ENCODE measurements at regions not wholly inside any gene's neighbourhood (a gene's known extent, or its start where the extent isn't known, plus 50 kb on each side); places are given as distances from the start of the nearest gene placed in this dataset.

DNA sequence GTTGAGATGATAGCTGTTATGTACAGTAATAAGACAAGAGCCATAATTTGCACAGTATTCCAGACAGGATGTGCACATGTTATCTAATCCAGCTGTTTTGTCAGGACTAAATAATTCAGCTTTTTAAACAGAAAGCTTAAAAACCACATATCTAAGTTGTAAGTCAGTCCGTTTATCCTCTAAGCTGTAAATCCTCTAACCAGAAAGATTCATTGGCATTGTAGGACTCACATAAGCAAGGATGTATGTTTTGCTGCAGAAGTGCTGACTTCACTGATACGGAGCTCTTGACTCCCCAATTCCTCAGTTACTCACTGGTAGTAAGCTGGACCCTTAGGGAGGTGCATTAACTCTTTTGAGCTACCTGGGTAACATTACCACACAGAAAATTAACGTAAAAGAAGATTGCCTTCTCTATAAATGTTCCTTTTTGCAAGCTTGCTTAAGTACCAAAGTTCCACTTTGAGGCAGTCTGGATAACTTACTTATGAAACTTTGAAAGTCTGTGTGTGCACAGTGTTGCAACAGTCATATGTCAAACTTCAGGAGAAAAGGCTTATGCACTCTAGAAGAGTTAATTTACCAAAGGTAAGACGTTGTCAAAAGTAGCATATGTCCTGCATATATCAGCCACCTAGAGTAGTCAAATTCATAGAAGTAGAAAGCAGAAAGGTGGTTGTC is 58.3 kb upstream of the MAGEB2 start:
- no peak for DNase-seq (ENCODE audit: low spot score)

DNA sequence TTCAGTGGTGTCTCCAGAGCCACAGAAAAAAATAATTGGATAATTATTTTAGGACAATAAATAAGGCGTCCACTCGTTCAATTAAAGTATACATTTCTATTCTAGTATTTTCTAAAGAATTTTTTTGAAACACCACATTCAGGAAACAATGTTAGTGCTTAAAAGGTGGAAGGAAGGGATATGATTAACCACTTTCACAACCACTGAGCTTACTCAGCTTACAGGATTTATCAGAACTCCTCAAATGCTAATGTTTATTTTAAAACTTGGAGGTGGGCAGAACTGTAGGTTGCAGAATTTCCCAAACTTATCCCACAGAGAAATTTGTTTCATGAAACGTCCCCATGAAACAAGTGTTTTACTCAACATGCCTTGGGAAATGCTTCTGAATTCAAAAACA is 54.3 kb upstream of the MAGEB2 start:
- DNase-seq (ENCODE audit: low spot score), result no peak

Measured in SK-N-DZ (cell line).